ENCODE measurements at regions not wholly inside any gene's neighbourhood (a gene's known extent, or its start where the extent isn't known, plus 50 kb on each side); places are given as distances from the start of the nearest gene placed in this dataset.

DNA sequence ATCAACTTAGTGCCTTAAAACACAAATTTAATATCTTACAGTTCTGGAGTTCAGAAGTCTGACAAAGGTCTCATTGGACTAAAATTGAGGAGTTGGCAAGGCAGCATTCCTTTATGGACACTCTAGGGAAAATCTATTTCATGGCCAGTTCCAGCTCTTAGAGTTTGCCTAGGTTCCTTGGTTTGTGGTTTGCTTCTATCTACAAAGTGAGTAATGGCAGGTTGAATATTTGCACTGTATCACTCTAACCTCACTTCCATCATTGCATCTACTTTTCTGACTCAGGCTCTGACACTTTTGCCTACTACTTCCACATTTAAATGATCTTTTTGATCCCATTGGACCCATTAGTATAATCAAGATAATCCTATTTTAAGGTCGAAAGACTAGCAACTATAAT lies 64.7 kb upstream of the PCDH10 start:
- DNase-seq (ENCODE audit: low read depth), result no peak
- TF ChIP-seq POLR2A (IDR thresholded peaks at IDR 0.05; ENCODE audit: extremely low read depth, insufficient read length) (no peak), MYC (IDR thresholded peaks at IDR 0.05; ENCODE audit: low read depth, low read length) (no peak)
- TF ChIP-seq, protein P1, sequence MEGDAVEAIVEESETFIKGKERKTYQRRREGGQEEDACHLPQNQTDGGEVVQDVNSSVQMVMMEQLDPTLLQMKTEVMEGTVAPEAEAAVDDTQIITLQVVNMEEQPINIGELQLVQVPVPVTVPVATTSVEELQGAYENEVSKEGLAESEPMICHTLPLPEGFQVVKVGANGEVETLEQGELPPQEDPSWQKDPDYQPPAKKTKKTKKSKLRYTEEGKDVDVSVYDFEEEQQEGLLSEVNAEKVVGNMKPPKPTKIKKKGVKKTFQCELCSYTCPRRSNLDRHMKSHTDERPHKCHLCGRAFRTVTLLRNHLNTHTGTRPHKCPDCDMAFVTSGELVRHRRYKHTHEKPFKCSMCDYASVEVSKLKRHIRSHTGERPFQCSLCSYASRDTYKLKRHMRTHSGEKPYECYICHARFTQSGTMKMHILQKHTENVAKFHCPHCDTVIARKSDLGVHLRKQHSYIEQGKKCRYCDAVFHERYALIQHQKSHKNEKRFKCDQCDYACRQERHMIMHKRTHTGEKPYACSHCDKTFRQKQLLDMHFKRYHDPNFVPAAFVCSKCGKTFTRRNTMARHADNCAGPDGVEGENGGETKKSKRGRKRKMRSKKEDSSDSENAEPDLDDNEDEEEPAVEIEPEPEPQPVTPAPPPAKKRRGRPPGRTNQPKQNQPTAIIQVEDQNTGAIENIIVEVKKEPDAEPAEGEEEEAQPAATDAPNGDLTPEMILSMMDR (IDR thresholded peaks at IDR 0.05; ENCODE audit: low read depth, low read length), result no peak
- TF ChIP-seq, protein P2, sequence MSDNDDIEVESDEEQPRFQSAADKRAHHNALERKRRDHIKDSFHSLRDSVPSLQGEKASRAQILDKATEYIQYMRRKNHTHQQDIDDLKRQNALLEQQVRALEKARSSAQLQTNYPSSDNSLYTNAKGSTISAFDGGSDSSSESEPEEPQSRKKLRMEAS (IDR thresholded peaks at IDR 0.05; ENCODE audit: low read depth, low read length), result no peak
- H3K4me3 ChIP-seq (ENCODE audit: low read depth, low read length), result no peak overlapping the region

DNA sequence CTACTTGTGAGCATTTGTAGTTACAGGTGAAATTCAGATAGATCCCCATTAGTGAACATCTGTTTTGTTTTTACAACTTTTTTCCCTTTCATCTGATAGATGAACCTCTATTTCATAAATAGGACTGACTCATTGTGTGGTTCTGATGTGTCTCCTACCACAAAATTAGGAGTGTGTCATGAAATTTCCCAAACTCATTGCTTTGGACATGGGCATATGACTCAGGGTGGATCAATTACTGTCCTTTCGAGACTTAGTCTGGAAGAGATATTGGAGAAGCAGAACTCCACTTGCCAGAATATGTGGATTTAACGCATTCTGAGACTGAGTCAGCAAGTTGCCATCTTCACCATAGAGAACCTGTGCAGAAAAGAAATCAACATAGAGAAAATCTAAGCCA lies 53.5 kb upstream of the PCDH10 start:
- TF ChIP-seq, protein P1 (IDR thresholded peaks at IDR 0.05; ENCODE audit: low read depth, low read length), result no peak
- TF ChIP-seq MYC (IDR thresholded peaks at IDR 0.05; ENCODE audit: low read depth, low read length) (no peak), POLR2A (IDR thresholded peaks at IDR 0.05; ENCODE audit: extremely low read depth, insufficient read length) (no peak)
- TF ChIP-seq, protein P2 (IDR thresholded peaks at IDR 0.05; ENCODE audit: low read depth, low read length), result no peak
- no peak overlapping the region for H3K4me3 ChIP-seq (ENCODE audit: low read depth, low read length)
- no peak for DNase-seq (ENCODE audit: low read depth)

DNA sequence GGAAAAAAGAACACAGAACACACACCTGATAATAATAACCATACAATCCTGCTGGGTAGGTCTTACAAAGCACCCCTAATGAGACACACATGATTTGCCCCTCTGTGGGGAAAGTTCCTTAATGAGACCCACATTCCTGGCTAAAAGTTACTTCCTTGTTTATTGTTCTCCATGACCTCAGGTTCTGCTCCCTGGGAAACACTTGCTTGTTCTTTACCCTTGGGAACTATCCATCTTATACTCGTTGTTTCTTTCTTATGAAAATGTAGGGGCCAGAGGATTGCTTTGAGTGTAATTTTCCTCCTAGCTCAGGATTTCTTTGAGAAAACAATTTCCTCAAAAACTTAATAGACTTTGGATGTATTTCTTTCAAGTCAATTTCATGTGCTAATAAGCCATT lies 52.1 kb upstream of the PCDH10 start:
- no peak for TF ChIP-seq MYC (IDR thresholded peaks at IDR 0.05; ENCODE audit: low read depth, low read length)
- TF ChIP-seq, protein P1 (IDR thresholded peaks at IDR 0.05; ENCODE audit: low read depth, low read length), result no peak
- no peak for TF ChIP-seq POLR2A (IDR thresholded peaks at IDR 0.05; ENCODE audit: extremely low read depth, insufficient read length)
- no peak overlapping the region for H3K4me3 ChIP-seq (ENCODE audit: low read depth, low read length)
- DNase-seq (ENCODE audit: low read depth), result no peak
